SW 1271 (cell line): ENCODE measurements at regions not wholly inside any gene's neighbourhood (a gene's known extent, or its start where the extent isn't known, plus 50 kb on each side); places are given as distances from the start of the nearest gene placed in this dataset.
"Not testable (repeated sequence)": the region's sequence is repeated elsewhere in the genome, so short reads cannot be mapped to it uniquely, and the experiment has no call there.

Experiments
- DNase-seq, 2 experiments: peaks; one replicate each; lab custom pipeline; 2025; lab: John Stamatoyannopoulos, UW

DNA sequence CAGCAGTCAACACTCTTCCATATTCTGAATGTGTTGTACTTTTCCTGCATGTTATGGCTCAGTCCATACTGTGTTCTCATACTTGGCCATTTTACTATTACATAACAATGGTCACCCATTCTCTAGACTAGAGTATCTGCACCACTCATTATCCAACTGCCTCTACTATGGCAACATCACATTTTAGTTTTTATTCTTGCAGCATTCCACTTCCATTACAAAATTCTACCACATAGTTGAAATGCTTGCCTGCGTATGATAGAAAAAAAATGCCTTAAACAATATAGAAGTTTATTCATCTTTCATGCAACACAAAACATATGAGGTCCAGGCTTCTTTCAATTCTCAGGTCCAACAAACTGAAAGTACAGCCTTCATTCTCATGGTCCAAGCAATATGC lies 128.0 kb downstream of the TENT5A start:
- DNase-seq: no peak

DNA sequence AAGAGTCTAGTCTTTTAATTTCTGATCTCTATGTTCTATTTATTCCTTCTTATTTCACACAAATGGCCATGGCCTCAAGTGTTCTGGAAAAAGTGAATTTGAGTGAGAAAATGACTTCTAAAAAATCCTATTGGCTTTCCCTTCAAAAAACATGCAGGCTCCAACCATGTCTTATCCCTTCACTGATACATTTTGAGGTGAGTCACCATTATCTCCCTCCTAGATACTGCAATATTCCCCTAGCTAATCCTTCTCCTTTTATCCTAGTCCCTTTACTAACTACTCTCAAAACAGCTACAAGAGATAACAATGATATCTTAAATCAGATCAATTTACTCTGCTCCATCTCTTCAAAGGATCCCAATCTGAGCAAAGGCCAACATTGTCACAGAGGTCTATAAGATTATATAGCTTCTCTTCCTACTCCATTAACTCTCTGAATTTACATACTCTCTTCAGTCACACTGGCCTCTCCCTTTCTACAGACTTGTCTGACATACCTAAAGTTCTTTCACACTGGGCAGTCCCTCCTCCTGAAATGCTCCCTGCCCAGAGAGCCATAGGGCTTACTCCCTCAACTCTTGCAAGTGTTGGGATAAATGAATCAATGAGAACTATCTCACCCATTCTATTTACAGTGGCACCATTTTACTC lies 129.2 kb downstream of the TENT5A start:
- DNase-seq: no peak

DNA sequence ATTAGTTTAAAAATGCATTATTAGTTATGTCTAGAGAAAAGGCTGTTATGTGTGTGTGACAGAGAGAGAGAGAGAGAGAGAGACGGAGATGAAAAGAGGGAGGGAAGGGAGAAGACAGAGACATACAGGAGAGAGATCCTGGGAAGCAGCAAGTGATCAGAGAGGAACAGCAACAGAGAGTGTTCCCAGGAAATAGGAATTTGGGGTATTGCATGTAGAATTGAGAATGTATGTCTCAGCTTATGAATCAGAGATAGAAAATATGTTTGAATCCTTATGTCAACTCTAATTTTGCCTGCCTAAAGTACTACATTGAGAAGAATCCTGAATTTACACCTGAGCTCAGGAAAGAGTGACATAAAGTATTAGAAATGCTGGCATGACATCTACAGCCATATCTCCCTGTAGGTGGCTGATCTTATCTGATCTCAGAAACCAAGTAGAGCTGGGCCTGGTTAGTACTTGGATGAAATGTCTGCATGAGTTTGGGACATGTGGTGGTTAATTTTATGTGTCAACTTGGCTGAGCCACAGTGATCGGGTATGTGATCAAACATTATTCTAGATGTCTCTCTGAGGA lies 130.6 kb downstream of the TENT5A start:
- no peak for DNase-seq

DNA sequence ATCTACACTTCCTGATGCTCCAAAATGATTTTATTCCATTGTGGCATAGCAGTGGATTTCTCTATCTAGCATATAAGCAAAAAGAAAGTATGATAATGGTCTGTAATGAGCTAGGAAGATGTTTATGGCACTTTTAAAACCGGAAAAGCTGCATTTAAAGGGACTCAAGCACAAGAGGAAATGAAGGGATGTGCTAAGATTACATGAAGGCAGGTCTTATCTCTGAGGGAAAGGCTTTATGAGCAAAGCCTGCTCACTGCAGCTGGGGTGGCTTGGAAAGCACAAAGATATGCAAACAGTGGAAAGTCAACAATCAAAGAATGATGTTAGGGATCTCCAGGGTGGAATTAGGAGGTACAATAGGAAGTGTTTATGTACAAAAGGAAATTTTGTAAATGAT lies 138.2 kb downstream of the TENT5A start:
- DNase-seq: no peak

DNA sequence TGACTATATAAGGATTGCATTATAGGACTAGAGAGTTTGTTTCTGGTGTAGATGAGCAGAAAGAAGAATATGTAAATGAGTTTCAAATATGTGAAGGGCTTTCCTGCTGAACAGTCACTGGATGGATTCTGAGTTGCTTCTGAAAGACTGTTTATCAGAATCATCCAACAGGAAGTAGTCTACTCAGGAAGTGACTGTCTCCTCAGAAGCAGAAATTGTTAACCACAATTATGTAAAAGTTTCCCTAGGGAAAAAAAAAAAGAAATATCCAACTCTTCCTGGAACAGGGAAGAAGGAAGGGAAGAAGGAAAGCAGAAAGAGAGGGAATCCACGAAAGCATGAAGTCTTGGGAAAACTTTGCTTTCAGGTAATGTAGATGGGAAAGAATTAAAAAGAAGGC lies 138.9 kb downstream of the TENT5A start:
- peak; percentile 16 to 70 for DNase-seq

DNA sequence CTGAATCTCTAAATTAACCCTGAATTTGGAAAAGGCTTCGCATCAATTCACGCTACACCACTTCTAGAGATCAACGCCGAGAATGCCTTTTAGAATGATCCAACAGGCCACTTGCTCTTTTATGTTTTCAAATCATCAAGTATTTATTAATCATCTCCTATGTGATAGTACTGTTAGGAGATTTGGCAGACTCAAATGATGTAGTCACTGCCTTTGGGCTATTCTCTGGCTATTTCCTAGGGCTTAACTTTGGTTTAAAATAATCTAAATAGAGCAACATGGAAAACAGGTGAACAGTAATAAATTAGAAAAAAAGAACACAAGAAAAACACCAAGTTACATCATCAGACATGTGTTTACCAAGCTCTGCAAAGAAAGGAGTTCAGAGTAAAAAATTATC lies 140.3 kb downstream of the TENT5A start:
- no peak for DNase-seq

DNA sequence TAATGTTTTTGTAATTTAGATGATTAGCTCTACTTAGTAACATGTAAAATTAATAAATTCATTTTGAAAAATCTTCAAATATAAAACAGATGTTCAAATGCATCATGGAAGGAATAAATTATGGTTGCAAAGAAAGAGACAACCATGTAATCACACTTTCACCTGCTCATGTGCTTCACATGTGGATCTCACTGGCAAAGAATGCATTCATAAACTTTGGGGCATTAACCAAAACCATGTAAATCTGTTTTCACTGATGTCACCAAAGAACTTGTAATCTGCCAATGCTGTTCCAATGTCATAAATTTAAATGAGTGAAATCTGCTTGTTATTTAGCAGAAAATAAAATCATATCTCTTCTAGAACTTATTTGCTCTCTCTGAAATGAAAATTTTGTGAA lies 142.7 kb downstream of the TENT5A start:
- no peak for DNase-seq

DNA sequence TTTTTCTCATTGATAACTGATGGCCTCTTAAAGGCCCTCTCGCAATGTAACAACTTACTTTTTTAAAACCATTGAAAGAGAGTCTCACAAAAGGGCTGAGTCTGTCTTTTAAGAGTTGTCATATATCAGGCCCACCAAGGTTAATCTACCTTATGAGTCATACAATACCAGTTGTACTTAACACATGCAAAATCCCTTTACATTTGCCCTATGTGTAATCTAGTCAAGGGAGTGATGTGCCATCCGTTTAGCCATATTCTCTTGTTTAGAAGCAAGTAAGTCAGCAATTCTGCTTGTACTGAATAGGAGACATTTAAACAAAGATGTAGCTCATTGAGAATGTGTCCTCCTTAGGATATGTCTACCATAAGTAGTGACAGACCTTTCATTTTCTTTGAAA lies 143.7 kb downstream of the TENT5A start:
- DNase-seq: no peak

DNA sequence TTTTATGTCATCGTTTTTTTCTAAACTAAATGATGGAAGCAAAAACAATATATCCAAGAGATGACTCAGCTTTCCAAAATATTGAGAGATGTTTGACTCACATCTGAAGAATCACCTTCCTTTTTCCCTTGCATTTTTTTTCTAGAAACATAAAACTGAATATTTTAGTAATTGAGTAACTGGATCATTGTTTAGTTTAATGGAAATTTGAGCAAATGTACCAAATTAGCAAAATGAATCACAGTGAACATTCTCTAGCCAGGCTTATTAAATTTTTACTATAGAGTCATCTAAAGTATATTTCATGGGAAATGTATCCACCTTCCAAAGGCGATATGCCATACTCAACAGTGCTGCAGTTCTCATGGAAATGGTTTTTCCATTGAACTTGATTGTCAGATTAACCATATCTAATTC lies 145.5 kb downstream of the TENT5A start:
- no peak for DNase-seq

DNA sequence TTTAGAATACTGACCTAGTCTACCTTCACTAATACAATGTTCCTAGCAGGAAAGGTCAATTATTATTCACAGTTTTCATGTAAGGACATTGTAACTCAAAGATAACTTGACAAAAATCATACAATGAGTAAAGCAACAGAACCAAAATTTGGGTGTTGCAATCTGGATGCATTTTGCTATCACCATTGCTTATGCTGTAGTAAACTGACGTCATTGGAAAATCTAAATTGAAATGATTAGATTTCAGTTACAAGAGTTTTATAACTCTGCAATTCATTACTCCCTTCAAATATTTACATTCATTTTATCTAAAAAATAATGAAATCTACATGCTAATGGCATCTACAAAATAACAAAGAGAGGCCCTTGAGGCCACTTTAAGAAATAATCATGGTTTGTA lies 147.0 kb downstream of the TENT5A start:
- no peak for DNase-seq

DNA sequence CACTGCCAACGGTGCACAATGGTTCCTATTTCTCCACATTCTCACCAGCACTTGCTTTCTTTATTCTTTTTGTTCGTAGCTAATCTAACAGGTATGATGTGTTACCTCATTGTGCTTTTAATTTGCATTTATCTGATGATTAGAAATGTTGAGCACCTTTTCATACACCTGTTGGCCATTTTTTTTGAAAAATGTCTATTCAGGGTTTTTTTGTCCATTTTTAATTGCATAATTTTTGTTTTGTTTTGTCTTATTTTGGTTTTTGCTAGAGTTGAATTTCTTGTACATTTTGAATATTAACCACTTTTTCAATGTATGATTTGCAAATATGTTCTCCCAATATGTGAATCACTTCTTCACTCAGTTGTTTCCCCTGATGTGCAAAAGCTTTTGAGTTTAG lies 150.6 kb downstream of the TENT5A start:
- DNase-seq: no peak

DNA sequence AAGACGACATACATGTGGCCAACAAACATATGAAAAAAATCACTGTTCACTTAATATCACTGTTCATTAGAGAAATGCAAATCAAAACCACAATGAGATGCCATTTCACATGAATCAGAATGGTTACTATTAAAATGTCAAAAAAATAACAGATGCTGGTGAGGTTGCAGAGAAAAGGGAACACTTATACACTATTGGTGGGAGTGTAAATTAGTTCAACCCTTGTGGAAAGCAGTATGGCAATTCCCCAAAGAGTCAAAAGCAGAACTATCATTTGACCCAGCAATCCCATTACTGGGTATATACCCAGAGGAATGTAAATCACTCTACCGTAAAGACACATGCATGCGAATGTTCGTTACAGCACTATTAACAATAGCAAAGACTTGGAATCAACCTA lies 152.0 kb downstream of the TENT5A start:
- not testable (repeated sequence) for DNase-seq

DNA sequence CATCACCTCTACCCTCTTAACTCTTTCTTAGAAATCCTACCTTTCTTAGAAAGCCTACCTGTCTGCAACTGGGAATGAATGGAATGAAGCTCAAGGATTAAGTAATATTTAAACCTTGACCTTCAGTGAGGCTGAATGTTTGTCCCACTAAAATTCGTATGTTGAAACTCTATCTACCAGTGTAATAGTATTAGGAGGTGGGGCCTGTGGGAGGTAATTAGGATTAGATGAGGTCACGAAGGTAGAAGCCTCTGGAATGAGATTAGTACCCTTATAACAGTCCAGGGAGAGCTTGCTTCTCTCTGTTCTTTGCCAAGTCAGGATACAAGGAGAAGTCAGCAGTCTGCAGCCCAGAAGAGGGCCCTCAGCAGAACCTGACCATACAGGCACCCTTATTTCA lies 158.0 kb downstream of the TENT5A start:
- DNase-seq: no peak

DNA sequence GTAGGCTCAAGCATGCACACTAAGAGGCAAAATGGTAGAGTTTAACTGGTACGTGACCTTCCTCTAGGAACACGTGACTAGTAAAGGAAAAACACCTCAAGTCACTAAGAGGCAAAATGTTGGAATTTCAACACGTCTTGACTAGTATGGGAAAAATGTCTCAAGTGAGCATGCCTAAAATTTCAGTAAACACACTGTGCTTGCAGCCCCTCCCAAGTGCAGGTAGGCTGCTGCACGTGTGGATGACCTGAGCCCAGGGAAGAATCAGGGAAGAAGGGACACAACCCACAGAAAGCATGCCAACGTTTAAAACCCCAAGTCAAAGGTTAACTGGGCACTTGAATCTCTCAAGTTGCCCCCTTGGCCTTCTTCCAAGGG lies 162.2 kb downstream of the TENT5A start:
- no peak for DNase-seq

DNA sequence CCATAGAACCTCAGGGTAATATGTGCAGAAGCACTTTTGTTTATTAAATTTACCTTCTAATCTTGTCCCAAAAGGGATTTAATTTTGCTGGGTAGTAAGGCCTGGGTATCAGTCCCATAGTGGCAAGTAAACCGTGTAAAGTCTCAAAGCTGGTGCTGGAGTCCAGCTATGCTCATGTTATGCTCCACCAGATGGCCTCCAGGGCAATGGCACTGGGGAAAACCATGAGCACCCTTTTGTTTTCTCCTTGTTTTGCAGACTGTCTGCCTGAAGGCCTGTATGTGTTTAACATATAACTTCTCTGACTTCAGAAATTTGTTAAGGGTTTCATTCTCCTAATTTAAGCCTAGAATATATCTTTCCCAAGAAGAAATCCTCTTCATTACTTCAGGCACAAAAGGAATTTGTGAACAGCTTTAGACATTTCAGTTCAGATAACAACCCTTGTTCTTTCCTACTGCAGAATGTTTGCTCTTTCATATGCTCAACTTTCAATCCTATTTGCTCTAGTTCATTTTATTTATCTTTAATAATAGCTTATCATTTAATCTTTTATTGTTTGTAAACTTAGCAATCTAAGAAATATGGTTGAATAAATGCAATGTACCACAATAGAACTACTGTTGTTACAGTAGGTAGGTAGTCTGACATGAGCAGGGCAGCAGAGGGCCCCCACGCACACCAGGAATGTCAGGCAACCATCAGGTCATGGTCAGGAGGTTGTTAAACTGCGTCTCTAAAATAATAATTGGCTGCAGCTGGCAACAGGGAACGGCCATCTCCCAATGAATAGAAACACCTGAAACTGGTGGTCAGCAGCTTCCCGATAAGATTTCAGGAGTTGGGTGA lies 162.8 kb downstream of the TENT5A start:
- no peak for DNase-seq

DNA sequence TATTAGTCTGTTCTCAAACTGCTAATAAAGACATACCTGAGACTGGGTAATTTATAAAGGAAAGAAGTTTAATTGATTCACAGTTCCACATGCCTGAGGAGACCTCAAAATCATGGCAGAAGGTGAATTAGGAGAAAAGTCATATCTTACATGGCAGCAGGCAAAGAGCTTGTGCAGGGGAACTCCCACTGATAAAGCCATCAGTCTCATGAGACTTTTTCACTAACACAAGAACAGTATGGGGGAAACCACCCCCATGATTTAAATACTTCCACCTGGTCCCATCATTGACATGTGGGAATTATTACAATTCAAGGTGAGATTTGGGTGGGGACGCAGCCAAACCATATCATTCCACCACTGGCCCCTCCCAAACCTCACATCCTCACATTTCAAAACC lies 166.8 kb downstream of the TENT5A start:
- DNase-seq: not testable (repeated sequence)

DNA sequence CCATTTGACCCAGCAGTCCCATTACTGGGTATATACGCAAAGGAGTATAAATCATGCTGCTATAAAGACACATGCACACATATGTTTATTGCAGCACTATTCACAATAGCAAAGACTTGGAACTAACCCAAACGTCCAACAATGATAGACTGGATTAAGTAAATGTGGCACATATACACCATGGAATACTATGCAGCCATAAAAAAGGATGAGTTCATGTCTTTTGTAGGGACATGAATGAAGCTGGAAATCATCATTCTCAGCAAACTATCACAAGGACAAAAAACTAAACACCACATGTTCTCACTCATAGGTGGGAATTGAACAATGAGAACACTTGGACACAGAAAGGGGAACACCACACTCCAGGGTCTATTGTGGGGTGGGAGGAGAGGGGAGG lies 168.3 kb downstream of the TENT5A start:
- DNase-seq: not testable (repeated sequence)

DNA sequence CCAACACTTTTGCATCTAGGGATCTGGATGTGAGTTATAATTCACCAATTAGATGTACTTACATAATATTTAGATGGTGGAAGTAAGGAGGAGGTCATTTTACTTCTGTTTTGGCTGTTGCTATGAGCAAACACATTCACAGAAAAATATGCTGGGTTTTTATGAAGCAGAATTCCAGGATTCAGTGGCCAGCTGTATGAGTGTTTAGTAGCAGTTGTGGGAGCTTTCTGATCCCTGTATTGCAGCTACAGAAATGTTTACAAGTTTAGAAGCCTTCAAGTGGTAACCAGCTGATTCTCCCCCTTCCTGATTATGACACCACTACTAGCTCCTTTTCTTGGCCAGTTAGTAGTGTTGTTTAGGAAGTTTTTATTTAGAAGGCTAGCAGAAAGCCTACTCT lies 177.0 kb downstream of the TENT5A start:
- no peak for DNase-seq

DNA sequence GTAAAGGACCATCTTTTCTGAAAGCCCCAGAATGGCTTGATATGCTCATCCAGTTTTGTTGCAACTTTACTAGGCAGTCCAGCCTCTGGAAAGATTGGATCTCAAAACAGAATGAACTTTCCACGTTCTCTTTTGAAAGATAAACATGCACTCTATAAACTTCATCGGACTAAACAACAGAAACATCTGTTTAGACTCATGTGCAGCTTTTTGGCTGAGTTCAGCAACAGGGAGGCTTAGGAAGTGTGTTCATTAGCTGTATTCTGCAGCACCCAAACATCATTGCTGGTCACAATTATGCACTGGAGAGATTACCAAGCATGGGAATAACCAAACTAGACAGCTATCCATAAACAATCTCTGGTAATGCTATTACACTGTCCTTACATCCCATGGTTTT lies 180.5 kb downstream of the TENT5A start:
- DNase-seq: no peak

DNA sequence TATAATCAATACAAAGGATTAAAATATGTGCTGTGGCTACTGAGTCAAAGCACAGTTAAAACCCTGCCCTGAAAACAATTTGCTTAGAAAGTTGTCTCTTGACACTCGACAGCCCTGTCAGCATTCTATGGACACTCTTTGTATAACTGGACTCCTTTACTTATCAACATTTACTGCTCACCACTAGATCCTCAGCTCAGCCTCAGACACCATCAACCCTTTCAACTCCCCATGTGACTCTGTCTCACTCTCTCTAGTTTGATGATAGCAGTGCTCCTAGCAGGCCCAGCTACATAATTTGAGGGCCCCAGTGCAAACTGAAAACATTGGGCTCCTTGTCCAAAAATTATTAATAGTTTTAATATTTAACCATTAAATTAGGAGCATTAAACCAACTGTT lies 181.8 kb downstream of the TENT5A start:
- no peak for DNase-seq

DNA sequence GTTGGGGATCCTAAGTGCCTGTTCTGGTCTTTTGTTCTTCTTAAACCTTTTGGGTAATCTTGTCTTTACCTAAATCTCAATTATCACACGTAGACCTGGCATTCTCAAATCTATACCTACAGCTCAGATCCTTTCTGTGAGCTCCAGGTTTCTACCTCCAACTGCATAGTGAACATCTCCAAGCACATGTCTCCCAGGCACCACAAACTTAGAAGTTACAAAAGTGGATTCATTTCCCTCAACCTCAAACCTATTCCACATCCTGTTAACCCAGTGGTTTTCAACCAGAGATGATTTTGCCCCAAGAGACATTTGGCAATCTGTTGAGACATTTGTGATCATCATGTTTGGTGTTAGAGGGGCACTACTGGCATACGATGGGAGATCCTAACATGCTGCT lies 183.5 kb downstream of the TENT5A start:
- DNase-seq: no peak

DNA sequence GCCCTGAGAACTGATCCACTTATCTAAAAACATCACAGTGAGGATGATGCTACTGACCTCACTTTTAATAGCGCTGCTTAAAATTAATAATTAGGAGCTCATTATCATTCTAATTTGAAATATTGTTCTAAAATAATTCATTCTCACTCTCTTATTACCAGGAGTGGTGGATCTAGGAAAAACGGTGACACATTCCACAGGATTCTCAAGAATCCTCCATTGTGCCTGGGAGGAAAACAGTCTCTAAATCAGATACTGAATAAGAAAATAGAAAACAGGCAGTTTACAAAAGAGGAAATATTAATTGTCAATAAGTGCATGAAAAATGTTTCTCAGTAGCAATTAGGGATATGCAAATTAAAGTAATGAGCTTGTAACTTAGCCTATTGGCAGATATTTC lies 187.4 kb downstream of the TENT5A start:
- DNase-seq: no peak

DNA sequence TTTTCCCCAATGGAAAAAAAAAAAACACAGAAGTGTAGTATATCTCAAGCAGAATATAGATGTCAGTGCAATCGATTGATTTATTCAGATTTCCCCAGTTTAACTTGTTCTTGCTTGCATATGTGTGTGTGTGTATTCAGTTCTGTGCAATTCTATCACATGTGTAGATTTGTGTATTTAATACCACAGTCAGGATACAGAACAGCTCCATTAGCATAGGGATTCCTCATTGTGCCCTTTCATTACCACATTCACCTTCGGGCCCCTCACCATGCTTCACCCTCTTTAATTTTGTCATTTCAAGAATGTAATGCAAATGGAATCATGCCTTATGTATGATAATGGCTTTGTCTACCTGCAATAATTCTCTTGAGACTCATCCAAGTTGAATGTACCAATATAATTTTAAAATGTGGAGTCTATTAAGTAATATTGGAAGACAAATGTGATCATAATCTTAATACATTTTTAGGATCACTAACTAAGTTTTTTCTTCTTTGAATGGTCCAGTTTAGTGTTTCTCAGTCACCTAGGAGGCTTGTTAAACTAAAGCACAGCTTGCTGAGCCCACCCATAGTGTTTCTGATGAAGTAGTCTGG lies 187.9 kb downstream of the TENT5A start:
- DNase-seq: no peak
